ENCODE measurements at regions not wholly inside any gene's neighbourhood (a gene's known extent, or its start where the extent isn't known, plus 50 kb on each side); places are given as distances from the start of the nearest gene placed in this dataset.

DNA sequence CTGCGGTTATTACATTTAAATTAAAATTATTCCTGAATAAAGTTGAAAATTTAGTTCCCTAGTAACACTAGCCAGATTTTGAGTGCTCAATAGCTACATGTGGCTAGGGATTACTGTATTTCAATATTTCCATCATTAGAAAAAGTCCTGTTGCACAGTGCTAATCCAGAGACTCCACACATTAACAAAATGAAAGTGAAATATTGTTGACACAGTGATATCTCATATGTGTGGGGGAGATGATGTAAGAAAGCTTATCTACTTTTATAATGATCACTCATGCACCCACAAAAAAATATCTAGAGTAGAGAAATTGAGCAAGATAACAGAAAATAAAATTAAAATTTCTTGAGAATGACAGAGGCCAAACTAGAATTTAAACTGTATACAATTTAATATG, 74.9 kb downstream of the MAGEB10 start:
- 83% methylated on average over 1 of the region's 1 CpG for WGBS (ENCODE audit: low lambda C conversion rate, missing lambda C conversion rate)
- H3K27me3 ChIP-seq = no peaks in the 10 kb centered on the region
- TF ChIP-seq, protein P1, sequence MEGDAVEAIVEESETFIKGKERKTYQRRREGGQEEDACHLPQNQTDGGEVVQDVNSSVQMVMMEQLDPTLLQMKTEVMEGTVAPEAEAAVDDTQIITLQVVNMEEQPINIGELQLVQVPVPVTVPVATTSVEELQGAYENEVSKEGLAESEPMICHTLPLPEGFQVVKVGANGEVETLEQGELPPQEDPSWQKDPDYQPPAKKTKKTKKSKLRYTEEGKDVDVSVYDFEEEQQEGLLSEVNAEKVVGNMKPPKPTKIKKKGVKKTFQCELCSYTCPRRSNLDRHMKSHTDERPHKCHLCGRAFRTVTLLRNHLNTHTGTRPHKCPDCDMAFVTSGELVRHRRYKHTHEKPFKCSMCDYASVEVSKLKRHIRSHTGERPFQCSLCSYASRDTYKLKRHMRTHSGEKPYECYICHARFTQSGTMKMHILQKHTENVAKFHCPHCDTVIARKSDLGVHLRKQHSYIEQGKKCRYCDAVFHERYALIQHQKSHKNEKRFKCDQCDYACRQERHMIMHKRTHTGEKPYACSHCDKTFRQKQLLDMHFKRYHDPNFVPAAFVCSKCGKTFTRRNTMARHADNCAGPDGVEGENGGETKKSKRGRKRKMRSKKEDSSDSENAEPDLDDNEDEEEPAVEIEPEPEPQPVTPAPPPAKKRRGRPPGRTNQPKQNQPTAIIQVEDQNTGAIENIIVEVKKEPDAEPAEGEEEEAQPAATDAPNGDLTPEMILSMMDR (IDR thresholded peaks at IDR 0.05; ENCODE audit: poor library complexity) = no peak
- no peak for TF ChIP-seq EZH2phosphoT487 (IDR thresholded peaks at IDR 0.05; ENCODE audit: low read depth, severe bottlenecking, unreplicated experiment)
- TF ChIP-seq EZH2 (IDR thresholded peaks at IDR 0.05; ENCODE audit: borderline replicate concordance) = no peak
- no peaks in the 10 kb centered on the region for H3K9me2 ChIP-seq (replicated peaks; ENCODE audit: insufficient read depth)
- H3K9me3 ChIP-seq (ENCODE audit: low read depth) = no peaks in the 10 kb centered on the region
- no peaks in the 10 kb centered on the region for H3K36me3 ChIP-seq (replicated peaks; ENCODE audit: insufficient read depth, low read depth)
- no peaks in the 10 kb centered on the region for H3K4me1 ChIP-seq (ENCODE audit: insufficient read depth)
- H4K20me1 ChIP-seq (ENCODE audit: insufficient read depth, poor library complexity, severe bottlenecking) = no peaks in the 10 kb centered on the region
- H2AFZ ChIP-seq = no peak overlapping the region
- no peak overlapping the region for H3K4me3 ChIP-seq
- no peaks in the 10 kb centered on the region for H3K79me2 ChIP-seq
- no peak overlapping the region for H3K4me2 ChIP-seq
- DNase-seq (ENCODE audit: low spot score) = no peak
- H3K27ac ChIP-seq = no peak overlapping the region

DNA sequence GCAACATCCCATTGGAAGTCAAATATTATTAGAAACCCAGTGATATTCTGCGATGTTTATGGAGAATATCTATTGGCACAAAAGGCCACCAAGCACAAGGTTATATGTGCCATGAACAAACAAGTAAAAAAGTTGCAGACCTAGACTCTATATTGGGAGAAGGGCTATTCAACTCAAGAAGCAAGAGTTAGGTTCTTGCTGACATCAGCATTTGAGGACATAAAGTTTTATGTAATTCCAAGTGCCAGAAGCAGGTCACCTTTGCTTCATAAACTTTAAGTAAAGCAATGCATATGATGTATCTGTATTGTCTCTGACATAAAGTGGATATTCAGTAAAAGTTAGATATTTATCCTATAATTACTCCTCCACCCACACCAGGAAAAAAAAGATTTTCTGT, 71.1 kb downstream of the MAGEB10 start:
- Histone ChIP-seq H3K36me3 (replicated peaks; ENCODE audit: insufficient read depth, low read depth) (no peaks in the 10 kb centered on the region), H3K27me3 (no peaks in the 10 kb centered on the region), H3K4me1 (ENCODE audit: insufficient read depth) (no peaks in the 10 kb centered on the region), H3K79me2 (no peaks in the 10 kb centered on the region), H3K27ac (no peak overlapping the region), H2AFZ (no peak overlapping the region), H3K9me2 (replicated peaks; ENCODE audit: insufficient read depth) (no peaks in the 10 kb centered on the region), H3K9me3 (ENCODE audit: low read depth) (no peaks in the 10 kb centered on the region), H3K4me2 (no peak overlapping the region), H3K4me3 (no peak overlapping the region), H4K20me1 (ENCODE audit: insufficient read depth, poor library complexity, severe bottlenecking) (no peaks in the 10 kb centered on the region)
- 79% methylated on average over 1 of the region's 1 CpG for WGBS (ENCODE audit: low lambda C conversion rate, missing lambda C conversion rate)
- TF ChIP-seq, protein P1 (IDR thresholded peaks at IDR 0.05; ENCODE audit: poor library complexity) = no peak
- TF ChIP-seq EZH2phosphoT487 (IDR thresholded peaks at IDR 0.05; ENCODE audit: low read depth, severe bottlenecking, unreplicated experiment) (no peak), EZH2 (IDR thresholded peaks at IDR 0.05; ENCODE audit: borderline replicate concordance) (no peak)
- DNase-seq (ENCODE audit: low spot score) = no peak

Data from hepatocyte (in vitro differentiated cells).